CD4-positive, alpha-beta T cell treated with Interferon gamma for 1 hour (primary cell): ENCODE measurements at regions not wholly inside any gene's neighbourhood (a gene's known extent, or its start where the extent isn't known, plus 50 kb on each side); places are given as distances from the start of the nearest gene placed in this dataset.

Source experiments
- DNase-seq: peaks from one replicate; pipeline ENCODE4 v3.0.0-alpha.2; 2020

DNA sequence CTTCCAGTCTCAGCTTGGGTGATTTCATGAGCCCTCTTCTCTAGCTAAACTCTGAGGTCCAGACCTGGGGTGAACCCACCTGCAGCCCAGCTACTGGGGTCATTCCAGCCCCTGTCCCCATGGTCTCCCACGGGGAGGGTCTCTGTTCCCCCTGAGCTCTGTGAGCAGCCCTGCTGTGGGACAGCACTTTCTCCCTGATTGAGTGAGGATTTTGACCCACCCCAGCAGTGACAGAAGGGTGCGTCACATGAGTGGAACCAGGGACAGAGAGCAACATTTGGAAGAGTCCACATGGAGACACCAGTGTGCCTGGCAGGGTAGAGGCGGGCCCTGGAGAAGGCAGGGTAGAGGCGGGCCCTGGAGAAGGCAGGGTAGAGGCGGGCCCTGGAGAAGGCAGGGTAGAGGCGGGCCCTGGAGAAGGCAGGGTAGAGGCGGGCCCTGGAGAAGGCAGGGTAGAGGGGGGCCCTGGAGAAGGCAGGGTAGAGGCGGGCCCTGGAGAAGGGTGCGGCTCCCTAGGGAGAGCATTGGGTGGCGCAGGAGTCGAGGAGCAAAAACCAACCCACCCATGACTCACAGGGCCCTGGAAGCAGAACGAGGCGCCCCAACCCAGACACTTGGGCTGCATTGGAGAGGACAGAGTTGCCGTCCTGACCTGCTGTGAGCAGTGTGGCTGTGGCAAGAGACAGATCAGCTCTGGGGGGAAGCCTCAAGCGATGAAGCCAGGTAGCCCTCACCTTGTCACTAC, 227.7 kb upstream of the B3GAT1 start:
- no peak for DNase-seq

DNA sequence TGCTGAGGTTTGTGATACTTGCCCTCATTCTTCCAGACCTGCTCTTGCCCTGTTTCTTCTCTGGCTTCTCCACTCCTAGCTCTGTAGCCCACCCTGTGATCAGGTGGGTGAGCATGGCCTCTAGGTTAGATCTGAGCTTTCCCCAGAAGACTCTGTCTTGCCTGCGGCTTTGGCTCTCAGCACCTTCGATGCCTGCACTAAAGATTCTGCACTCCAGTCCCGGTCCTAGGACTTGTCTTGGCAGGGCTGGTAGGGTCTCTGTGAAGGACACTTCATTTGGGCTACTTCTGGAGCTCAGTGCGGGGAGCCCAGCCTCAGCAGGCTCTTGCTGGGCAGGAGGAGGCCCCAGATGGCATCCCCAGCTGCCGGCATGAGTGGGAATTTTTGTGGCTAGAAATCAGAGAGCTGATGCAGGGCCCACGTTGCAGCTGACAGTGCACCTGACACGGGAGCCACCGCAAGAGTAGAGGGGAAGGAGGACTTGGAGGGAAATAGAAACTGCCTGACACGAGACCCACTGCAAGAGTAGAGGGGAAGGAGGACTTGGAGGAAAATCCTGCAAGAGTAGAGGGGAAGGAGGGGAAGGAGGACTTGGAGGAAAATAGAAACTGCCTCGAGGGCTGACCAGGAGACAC, 226.9 kb upstream of the B3GAT1 start:
- DNase-seq = no peak

DNA sequence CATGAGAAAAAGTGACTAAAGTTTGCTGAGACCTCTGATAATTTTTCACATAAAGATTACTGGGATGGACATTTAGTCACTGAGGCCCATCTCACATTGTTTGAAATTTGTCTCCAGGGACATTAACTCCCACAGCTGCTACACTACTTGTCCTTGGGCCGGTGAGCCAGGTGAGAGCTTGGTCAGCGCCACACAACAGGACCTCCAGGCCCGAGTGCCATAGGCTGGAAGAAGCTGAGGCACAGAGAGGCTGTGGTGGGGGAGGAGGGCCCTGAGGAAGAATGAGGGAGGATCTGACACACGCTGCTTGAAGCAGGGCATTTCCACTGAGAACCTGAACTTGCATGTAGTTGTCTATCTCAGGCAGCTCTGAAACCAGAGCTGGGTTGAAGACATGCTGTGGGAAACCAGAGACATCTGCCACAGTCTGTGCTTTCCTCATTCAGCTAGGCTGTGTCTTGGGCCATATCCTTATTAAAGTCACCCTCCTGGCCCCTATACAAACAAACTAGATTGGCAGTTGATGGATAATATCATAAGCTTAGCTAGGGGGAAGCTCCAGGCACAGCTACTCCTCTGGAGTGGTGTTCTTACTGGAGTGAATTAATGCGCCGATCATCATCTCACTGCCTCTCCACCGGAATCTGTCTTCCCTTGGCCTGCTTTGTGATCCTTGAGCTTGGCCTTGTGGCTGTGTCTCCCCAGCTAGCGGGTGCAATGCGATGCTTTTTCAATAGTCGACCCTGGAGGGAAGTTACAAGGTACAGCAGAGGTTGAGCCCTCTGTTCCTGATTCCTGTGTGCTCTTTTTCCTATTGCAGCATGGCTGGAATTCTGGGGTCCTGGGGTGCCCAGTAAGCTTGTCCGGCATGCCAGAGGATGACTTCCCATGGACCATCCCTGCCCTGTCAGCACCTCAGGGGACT, 225.3 kb upstream of the B3GAT1 start:
- DNase-seq = no peak

DNA sequence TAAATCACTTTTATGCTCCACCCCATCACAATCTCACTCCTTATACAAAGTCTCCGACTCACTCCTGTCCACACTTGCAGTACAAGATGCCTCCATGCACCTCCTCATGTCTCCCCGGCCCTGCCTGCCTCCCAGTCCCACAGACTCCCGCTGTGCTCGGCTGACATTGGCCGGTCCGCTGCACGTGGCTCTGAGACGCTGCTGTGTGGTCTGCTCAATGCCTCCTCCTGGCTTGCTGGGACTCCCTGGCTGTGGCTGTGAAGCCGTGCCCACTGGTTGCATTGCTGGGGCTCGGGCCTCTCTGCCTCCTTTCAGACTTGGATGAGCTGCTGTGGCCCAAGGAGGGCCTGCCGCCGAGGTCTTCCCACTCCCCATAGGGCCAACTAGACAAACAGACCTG, 224.0 kb upstream of the B3GAT1 start:
- DNase-seq = no peak

DNA sequence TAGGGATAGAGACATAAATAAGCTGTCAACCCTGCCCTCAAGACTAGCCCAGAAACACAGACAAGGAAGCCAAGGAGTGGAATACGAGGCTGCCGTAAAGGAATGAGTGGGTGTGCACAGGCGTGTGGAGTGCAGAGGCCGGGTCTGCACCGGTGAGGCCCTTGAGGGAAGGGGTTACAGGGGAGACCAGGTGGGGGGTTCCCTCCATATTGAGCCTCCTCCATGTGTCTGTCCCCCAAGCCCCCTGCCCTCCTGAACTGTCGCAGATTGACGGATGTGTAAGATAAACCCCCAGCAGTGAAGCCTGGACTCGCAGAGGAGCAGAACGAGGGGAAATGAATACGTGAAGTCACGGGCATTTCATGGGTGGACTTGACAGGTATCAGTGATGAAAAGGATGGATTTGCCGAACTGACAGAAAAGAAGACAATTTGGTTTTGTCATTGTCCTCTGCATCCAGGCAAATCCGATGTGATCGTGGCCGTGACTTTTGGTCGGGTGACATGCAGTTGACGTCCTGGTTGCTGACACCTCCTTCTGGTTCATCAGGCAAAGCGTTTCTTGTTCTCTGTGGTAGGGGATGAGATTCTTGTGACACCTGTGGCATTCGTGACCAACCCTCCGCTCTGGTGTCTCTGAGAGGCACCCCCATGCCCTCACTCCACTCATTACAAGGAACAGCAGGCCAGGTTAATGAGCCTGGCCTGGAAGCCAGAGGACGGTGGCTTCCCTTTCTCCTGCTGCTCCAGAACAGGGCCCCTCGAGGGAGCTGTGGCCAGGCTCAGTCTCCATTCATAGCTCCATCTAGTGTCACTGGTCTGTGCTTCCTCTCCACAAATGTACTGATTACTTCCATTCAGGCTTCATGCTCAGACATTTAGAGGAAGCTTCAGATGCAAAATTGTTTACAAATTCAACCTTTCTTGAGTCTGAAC, 223.1 kb upstream of the B3GAT1 start:
- DNase-seq = no peak

DNA sequence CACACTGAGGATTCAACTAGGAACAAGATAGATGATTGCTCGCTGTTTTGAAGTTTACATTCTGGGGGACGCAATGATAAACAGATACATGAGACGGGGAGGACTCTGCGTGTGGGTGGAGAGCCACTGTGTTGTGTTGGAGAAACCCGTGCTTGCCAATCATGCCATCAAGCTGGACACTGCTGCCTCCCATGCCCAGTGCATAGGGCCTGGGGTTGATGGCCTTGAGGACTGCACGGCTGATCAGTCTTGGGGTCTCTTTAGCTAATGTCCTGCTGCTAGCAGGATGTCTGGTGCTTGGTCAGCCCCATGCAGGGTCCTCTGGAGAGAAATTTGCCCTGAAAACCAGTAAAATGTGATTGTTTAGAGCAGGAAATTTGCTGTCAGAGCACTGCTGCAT, 221.2 kb upstream of the B3GAT1 start:
- DNase-seq = no peak

DNA sequence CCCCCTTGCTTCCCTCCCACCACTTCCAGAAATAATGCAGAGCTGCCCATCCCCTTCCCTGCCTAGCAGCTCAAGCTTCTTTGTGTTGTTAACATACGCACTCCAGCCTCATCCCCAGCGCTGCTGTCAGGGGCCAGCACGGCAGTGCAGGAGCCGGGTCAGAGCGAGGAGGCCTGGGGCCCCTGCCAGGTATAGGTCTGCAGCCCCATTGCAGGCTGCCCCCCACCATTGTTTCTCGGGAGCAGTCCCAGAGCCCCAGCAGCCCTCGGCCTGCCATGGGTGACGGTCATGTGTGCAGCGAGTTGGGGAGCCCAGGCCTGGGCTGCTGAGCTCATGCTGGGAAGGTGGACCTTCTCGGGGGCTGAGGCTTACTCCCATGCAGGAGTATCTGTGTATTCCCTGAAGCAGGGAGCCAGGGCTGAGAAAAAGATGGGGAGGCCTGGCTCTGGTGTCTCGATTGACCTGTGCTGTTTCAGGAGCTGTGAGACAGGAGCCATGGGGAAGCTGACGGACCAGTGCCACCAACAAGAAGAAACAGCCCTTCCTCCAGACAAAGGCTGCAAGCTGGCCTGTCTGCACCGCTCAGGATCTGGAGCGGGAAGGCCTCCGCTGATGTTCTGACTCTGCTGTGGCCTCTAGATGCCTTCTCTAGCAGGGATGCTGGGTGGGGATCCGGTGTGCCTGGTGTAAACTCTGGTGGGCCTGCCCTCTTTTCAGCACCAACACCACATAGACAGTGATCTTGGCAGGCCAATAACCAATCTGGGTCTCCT, 220.5 kb upstream of the B3GAT1 start:
- DNase-seq = no peak

DNA sequence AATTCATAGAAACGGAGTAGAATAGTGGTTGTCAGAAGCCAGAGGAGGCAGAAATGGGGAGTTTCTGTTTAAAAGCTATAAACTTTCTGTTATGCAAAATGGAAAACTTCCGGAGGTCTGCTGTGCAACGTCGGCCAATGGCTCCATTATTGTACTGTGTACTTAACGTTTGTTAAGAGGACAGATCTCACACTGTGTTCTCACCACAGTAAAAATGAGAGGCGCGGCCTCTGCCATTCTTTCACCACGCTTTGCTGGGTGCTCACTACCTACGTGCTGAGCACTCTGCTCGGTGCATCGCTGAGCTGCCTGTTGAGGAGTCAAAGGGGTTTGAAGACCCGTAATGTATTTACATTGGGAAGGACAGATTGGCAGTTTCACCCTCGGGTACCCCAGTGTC, 218.8 kb upstream of the B3GAT1 start:
- DNase-seq = no peak

DNA sequence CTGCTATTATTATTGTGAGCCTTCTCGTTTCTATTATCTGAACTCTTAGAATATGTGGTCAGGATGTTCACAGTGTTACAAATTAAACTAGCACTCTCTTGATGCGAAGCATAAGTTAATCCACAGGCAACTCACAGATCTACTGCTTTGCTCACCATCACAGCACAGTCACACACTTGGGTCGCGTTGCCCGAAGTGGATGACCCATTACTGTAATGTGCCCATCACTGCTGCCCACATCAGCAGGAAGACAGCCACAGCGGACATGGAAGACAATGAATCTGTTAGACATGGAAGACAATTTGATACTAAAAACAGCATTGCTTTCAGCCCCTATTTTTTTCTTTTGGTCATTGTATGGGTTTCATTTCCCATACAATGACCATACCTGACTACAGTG, 216.4 kb upstream of the B3GAT1 start:
- no peak for DNase-seq

DNA sequence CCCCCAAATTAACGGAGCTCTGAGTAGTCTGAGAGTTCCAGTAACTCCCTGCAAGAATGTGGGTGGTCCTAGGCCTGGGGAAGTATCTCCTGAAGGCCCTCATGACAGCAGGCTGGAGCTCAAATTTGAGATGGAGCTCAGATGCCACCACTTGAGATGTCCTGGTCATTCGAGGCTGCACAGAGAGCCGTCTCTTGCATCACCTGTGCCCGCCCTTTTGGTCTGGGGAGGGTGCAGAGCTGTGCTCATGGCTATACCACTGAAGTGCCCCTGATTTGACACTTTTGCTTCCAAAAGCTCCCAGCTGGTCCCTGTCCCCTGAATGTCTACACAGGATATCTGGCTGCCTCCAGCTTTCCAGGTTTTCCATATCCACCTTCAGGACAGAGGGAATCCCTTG, 214.0 kb upstream of the B3GAT1 start:
- no peak for DNase-seq

DNA sequence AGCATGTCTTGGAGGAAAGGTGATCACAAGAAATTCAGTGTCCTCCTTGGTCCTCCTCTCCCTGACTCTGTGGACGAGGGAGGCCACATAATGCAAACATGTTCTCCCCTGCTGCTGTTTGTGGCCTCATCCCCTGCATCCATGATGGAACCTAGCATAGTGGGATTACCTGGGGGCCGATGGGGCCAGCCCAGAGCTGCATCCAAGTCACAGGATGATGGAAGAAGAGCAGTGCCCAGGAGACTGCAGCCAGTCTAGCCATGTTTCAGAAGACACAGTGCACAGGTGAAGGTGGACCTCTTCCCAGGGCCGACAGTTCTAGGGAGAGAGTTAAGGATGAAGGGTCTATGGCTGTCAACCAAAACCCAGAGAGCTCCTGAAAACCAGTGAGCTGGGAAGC, 213.6 kb upstream of the B3GAT1 start:
- no peak for DNase-seq

DNA sequence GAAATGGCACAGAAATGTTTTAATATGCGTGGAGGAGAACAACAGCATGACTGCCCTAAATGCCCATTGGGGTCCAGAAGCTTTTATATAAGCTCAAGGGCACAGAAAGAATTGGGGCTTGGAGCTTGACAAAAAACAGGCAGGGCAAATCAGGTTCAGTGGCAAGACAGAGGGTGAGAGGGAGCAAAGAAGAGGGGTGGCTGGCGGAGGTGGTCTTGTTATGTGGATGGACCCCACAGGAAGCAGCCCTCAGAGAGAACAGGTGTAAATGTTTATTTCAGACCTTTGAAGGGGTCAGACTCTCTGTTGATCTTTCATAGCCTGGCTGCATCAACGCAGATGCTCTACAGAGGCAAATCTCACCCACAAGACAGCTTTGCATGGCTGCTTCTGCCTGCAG, 213.1 kb upstream of the B3GAT1 start:
- no peak for DNase-seq

DNA sequence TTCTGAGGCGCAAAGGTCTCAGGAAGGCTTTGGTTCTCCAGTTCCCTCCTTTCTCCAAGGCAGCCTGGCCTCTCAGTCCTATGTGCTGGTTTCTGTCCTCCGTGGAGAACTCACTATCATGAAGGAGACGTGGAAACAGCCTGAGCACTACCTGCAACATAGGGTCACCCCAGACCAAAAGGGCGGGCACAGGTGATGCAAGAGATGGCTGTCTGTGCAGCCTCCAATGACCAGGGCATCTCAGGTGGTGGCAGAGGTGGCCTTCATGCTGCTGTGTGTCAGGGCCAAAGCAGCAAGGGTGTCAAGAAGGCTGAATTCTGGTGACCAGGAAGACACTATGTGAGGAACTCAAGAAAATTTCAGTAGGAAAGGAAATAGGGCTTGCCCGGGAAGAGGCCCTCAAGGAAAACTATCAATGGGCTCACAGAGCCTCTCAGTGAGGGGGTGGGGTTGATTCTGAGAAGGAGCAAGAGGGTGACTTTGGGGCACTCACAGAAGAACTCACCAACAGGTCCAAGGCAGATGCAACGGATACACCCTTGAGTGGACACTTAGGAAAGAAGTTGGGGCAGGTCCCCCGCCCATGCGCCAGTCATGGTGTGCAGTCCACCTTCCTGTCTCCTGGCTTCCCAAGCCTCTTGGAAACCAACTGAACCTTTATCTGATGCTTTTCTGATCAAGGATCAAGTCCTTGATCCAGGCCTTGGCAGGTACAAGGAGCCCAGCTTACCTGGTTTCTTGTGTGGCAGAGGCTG, 212.3 kb upstream of the B3GAT1 start:
- DNase-seq = no peak

DNA sequence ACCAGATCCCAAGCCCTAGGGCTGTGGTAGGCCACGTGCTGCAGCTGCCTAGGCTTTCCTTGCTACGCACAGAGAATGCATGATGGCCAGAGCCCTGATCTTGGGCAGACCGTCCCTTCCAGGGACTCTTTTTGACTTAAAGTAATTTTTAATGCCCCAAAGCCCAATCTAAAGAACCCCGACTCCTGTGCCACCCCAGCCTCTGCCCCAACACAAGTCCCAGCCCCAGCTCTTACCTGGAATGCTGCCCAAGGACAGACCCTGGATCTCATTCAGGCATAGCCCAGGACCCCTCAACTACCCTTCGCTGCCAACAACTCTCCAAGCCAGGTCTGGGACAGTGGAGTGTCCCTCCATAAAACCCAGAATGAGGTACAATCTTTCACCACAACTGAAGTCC, 211.7 kb upstream of the B3GAT1 start:
- DNase-seq = no peak

DNA sequence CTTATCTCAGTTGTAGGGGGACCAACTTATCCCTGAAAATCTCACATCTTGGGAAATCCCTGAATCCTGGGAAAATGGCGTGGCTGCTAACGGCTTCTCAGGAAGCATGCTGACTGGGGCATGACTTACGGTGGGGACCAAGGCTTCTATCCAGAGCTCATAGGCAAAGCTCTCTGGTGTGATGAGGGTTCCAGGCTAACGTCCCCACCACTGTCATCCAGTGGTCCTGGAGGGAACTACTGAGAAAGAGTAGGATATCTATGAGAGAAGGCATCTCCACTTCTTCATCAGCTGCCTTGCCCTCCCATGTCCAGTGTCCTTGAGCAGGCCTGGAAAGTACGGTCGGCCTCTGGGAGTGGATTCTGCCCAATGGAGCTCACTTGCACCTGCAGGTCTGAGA, 210.4 kb upstream of the B3GAT1 start:
- DNase-seq = no peak

DNA sequence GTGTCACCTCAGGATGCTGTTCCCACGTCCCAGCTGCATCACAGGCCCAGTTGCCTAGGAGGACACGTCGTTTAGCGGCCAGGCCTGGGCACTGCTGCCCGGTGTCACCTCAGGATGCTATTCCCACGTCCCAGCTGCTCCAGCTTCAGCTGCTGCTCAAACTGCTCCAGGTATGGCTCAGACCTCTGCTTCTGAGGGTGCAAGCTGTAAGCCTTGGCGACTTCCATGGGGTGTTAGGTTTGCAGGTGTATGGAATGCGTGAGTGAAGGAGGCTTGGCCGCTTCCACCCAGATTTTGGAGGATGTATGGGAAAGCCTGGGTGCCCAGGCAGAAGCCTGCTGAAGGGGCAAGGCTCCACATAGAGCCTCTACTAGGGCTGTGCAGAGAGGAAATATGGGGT, 205.3 kb upstream of the B3GAT1 start:
- no peak for DNase-seq

DNA sequence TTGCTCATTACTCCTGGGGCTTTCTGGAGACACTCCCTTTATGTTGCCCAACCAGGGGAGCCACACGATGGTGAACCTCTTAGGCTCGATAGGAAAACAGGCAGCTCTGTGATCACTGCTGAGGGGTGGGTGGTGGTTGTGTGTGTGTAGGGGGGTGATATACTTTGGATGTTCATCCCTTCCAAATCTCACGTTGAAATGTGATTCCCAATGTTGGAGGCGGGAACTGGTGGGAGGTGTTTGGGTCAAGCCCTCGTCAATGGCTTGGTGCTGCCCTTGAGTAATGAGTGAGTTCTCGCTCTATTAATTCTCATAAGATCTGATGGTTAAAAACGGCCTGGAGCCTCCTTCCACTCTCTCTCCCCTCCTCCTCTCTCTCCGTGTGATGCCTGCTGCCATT, 204.0 kb upstream of the B3GAT1 start:
- no peak for DNase-seq

DNA sequence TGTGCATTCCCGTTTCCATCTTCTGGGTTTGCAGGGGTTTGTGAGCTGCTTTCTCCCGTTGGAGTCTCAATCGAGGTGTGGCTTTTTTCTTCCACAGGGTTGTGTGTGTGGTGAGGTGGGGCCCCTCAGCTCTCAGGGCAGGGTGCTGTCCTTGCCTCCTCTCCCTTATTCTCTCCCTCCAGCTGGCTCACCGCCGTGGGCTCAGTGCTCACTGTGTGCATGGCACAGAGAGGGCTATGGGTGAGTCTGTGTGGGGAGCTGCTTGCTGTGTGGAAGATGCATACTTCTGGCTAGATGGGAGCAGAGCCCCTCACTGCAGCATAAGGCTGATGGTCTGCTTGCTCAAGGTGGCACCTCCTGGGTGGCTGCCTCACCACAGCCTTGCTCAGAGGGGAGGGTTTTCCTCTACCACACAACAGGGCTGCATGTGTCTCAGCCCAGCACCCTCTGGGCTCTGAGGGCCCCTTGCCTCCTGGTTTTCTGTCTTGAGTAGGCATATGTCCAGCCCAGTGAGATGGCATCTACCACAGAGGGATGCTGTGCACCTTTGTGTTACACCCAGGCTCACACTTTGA, 203.1 kb upstream of the B3GAT1 start:
- DNase-seq = no peak

DNA sequence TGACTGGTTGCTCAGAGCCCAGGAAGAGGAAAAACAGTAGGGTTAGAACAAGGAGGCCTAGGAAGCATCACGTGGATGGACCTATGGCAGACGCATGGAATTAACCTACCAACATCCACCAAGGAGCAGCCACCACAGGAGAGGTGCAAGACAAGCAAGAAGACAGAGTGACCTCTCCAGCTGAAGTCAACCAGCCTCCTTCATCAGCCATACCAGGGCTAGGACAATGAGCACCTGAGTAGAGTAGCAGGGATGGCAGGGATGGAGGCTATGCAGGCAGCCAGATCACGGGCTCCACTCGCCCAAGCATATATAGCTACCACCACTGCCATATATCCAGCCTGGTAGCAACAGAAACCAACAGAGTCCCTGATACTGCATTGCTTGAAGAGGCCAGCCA, 202.1 kb upstream of the B3GAT1 start:
- DNase-seq = no peak

DNA sequence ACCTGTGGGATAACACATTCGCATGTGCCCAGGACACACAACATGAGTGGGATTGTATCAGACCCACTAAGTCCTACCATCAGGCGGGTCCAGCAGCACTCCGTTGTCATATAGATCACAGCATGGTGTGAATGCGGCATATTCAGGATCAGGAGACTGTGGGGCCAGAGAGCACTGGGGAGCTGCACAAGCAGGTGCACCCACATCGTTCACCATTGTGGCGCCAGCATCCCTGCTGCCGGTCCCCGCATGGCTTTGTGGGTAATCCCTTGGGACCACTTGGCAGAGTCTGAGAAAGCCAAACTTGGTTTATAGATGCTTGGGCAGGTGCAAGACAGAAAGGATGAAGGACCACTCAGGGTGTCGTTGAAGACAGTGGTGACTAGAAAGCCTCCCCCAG, 201.6 kb upstream of the B3GAT1 start:
- no peak for DNase-seq
